Lower leg skin (tissue), 4 donors: ENCODE measurements at regions not wholly inside any gene's neighbourhood (a gene's known extent, or its start where the extent isn't known, plus 50 kb on each side); places are given as distances from the start of the nearest gene placed in this dataset.

Experiments used
- DNase-seq, 2 donors: peaks; one replicate each; pipeline ENCODE4 v3.0.0-alpha.2; 2019; ENCODE audit warnings: low spot score in 2 of 2
- H3K4me3 ChIP-seq: fragments of 200-600 bp; sonication (generic); 2 replicates; pipeline ENCODE4 v1.5.1; 2017; ENCODE audit warnings: mild to moderate bottlenecking, low read depth; ENCODE audit not compliant: poor library complexity, severe bottlenecking
- POLR2A ChIP-seq, 2 donors: fragments of 450-650 bp; IDR thresholded peaks; one replicate each; pipeline ENCODE4 v1.6.1; 2016 to 2017; ENCODE audit warnings: antibody characterized with exemption in 2 of 2, mild to moderate bottlenecking in 1 of 2, moderate library complexity in 1 of 2
- WGBS, 2 donors: methylation state at CpG; one replicate each; pipeline ENCODE4 v1.1.5; 2018; 5-methylcytosine and 5-hydroxymethylcytosine counted together
- intact Hi-C: fragments of 100-400 bp; cut with DNase I; formaldehyde crosslinking; loops from one replicate; pipeline ENCODE4 v1.15.0; 2023; ENCODE audit warnings: low total_unique reads
- TF ChIP-seq, protein P1 (sequence below), 3 donors: fragments of 450-650 bp; IDR thresholded peaks; one replicate each; pipeline ENCODE4 v1.5.1; 2016; ENCODE audit warnings: antibody characterized with exemption in 3 of 3, mild to moderate bottlenecking in 3 of 3, moderate library complexity in 2 of 3

DNA sequence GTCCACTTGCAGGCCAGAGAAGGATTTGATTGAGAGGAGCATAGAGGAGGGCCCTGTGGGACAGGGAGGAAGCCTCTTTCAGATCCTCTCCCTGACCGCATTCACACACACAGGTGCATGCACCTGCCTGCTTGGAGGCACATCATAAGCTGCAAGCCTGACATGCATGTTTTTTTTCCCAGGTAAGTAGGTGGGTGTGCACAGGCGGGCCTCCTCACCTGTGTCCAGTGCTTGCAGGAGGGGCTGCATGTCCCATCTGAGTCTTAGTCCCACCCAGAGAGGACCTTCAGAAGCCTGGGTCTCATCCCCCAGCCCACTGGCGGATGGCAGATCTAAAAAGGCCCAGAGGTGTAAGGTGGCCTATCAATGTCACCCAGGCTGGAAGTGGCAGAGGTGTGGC, 130.8 kb downstream of the TMEM132E start:
- no peak for TF ChIP-seq POLR2A (IDR thresholded peaks at IDR 0.05)
- TF ChIP-seq, protein P1, sequence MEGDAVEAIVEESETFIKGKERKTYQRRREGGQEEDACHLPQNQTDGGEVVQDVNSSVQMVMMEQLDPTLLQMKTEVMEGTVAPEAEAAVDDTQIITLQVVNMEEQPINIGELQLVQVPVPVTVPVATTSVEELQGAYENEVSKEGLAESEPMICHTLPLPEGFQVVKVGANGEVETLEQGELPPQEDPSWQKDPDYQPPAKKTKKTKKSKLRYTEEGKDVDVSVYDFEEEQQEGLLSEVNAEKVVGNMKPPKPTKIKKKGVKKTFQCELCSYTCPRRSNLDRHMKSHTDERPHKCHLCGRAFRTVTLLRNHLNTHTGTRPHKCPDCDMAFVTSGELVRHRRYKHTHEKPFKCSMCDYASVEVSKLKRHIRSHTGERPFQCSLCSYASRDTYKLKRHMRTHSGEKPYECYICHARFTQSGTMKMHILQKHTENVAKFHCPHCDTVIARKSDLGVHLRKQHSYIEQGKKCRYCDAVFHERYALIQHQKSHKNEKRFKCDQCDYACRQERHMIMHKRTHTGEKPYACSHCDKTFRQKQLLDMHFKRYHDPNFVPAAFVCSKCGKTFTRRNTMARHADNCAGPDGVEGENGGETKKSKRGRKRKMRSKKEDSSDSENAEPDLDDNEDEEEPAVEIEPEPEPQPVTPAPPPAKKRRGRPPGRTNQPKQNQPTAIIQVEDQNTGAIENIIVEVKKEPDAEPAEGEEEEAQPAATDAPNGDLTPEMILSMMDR (IDR thresholded peaks at IDR 0.05) = no peak
- no peak overlapping the region for H3K4me3 ChIP-seq
- intact Hi-C loops = no loop called here
- 77 to 90% methylated on average over 3 of the region's 3 CpGs for WGBS, 2 donors
- DNase-seq = peak in 1 of 2 donors; percentile 25

DNA sequence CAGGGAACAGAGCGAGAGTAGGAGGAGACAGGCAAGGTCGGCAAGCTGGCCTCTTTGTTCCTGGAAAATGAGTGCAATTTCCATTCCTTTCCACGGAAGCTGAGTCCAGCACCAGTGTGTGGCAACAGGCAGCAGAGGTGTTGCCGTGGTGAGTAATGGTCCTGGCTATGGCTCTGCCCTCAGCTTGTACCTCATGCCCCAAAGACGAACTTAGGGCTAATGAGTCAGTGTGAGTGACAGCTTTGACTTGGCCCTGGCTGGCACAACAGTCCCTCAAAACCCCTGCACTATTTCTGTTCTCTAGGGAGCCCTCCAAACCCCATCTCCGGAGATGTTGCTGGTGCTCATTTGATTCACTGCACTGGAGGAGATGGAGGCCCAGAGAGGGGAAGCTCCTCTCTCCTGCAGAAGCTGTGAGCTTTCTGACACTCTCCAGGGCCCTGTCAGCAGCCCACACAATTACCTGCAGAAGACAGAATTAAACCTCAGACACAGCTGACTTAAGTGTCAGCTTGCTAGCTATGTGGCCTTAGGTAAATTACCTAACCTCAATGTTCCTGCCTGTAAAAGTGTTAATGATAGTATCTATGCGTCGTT, 129.9 kb downstream of the TMEM132E start:
- TF ChIP-seq, protein P1 (IDR thresholded peaks at IDR 0.05) = no peak
- TF ChIP-seq POLR2A (IDR thresholded peaks at IDR 0.05) = no peak
- DNase-seq = peak in 1 of 2 donors; percentile 42
- no peak overlapping the region for H3K4me3 ChIP-seq
- 49 to 56% methylated on average over 8 of the region's 8 CpGs for WGBS, 2 donors
- intact Hi-C loops = no loop called here

DNA sequence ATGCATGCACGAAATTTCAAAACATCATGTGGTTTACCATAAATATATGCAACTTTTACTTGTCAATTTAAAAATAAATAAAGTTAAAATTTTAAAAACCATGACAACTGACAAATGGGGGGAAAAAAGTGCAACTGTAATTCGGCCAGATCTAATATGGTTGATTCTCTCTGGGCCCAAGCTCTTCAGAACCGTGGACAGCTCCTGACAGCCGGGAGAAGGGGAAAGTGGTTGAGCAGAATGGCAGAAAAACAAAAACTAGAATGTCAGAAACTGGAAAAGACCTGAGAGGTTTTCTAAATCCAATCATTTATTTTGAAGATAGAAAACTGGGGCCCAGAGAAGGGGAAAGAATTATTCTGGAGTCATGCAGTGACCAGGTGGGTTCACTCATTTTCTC, 126.6 kb downstream of the TMEM132E start:
- intact Hi-C loops = no loop called here
- WGBS, 2 donors = 5 to 9% methylated on average over 4 of the region's 4 CpGs
- no peak for TF ChIP-seq POLR2A (IDR thresholded peaks at IDR 0.05)
- TF ChIP-seq, protein P1 (IDR thresholded peaks at IDR 0.05) = no peak
- peak in 1 of 2 donors; percentile 10 for DNase-seq
- no peak overlapping the region for H3K4me3 ChIP-seq

DNA sequence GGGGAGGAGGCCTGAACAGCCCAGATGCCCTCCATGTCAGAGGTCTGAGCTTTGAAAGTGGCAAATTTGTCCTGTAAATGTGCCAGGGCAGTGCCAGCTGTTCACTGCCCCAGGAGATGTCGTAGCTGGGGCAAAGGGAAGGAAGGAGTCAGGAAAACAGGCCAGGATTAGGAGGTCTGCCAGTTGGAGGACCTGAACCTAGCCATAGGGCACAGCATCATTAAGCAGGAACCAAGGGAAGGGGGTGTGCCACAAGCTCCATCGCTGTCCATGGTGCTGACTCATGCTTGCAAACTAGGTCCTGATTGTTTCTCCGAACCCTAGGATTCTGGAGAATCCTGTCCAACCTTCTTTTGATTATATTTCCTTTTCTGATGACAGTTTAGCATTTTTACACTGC, 124.2 kb downstream of the TMEM132E start:
- TF ChIP-seq, protein P1 (IDR thresholded peaks at IDR 0.05) = no peak
- no peak for TF ChIP-seq POLR2A (IDR thresholded peaks at IDR 0.05)
- H3K4me3 ChIP-seq = no peak overlapping the region
- 15 to 23% methylated on average over 3 of the region's 3 CpGs for WGBS, 2 donors
- DNase-seq = peak in 1 of 2 donors; percentile 37
- intact Hi-C loops = no loop called here

DNA sequence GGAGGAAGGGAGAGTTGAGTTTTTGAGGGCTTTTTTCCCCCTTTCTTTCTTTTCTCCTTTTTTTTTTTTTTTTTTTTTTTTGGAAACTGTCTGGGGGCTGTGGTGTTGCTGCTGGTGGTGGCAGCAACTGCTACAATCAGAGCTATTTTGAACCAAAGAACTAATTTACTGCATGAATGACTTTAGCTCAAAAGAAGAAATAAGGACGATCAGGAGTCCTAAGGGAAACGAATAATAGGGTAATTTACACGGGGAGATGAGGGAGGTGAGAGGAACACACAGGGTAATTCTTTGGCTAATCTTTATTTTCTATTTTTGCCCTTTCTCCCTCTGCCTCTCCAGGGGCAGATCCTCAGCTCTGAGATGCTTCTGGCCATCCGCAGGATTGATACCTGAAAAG, 119.8 kb downstream of the TMEM132E start:
- peak in 1 of 2 donors; percentile 10 for DNase-seq
- no peak overlapping the region for H3K4me3 ChIP-seq
- WGBS, 2 donors = 40 to 45% methylated on average over 4 of the region's 4 CpGs
- TF ChIP-seq POLR2A (IDR thresholded peaks at IDR 0.05) = no peak
- TF ChIP-seq, protein P1 (IDR thresholded peaks at IDR 0.05) = no peak
- intact Hi-C loops = no loop called here

DNA sequence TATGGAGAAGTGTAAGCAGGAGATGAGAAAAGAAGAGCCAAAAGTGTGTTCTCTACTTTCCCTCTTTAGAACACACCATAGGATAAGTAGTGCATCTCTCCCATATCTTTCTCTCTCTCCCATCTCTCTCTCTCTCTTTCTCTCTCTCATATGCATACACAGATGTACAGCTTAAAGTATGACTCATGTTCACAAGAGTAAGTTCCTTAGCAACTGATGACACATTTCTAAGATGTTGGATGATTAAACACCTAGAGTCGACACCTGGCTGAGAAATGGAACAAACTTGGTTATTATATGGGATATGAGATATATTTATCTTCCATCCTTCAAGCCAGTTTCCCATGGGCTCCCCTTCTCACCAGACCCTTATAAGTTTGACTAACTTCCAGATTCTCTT, 113.5 kb downstream of the TMEM132E start:
- TF ChIP-seq, protein P1 (IDR thresholded peaks at IDR 0.05) = no peak
- TF ChIP-seq POLR2A (IDR thresholded peaks at IDR 0.05) = no peak
- peak in 1 of 2 donors; percentile 1 for DNase-seq

More for the DNA sequence above, 113.5 kb downstream of the TMEM132E start:
- no peak overlapping the region for H3K4me3 ChIP-seq
- 26 to 55% methylated on average over 1 of the region's 1 CpG for WGBS, 2 donors
- intact Hi-C loops = no loop called here
